Stimulated activated CD8-positive, alpha-beta memory T cell treated with anti-CD3 and anti-CD28 coated beads, Interleukin-12 subunit alpha, Interleukin-12 subunit beta, amount 100 ng/mL, for 24 hours (primary cell): ENCODE measurements at regions not wholly inside any gene's neighbourhood (a gene's known extent, or its start where the extent isn't known, plus 50 kb on each side); places are given as distances from the start of the nearest gene placed in this dataset.
"Not testable (repeated sequence)": the region's sequence is repeated elsewhere in the genome, so short reads cannot be mapped to it uniquely, and the experiment has no call there.

Experiments
- DNase-seq: peaks from one replicate; pipeline ENCODE4 v3.0.0-alpha.2; 2020; ENCODE audit errors: extremely low read depth

GRCh38 chr2:238722181-238722580 is 125.7 kb upstream of the TWIST2 start:
- no peak for DNase-seq

- no peak for DNase-seq
Measured at GRCh38 chr2:238722883-238723282, 125.0 kb upstream of the TWIST2 start.

- not testable (repeated sequence) for DNase-seq
Measured at GRCh38 chr2:238723740-238724320, 124.1 kb upstream of the TWIST2 start.

- DNase-seq: no peak
Measured at GRCh38 chr2:238724728-238725127, 123.2 kb upstream of the TWIST2 start.

- DNase-seq: no peak
Measured at GRCh38 chr2:238725298-238725697, 122.6 kb upstream of the TWIST2 start.

GRCh38 chr2:238726670-238727584 is 121.0 kb upstream of the TWIST2 start:
- no peak for DNase-seq

GRCh38 chr2:238727585-238728329 is 120.1 kb upstream of the TWIST2 start:
- no peak for DNase-seq

GRCh38 chr2:238728330-238729260 is 119.3 kb upstream of the TWIST2 start:
- no peak for DNase-seq

GRCh38 chr2:238729261-238729935 is 118.5 kb upstream of the TWIST2 start:
- DNase-seq: no peak

GRCh38 chr2:238730001-238730669 is 117.8 kb upstream of the TWIST2 start:
- DNase-seq: no peak

GRCh38 chr2:238730881-238731280 is 117.0 kb upstream of the TWIST2 start:
- no peak for DNase-seq

GRCh38 chr2:238731961-238732360 is 115.9 kb upstream of the TWIST2 start:
- no peak for DNase-seq

GRCh38 chr2:238738917-238739316 is 109.0 kb upstream of the TWIST2 start:
- no peak for DNase-seq

GRCh38 chr2:238739668-238740067 is 108.2 kb upstream of the TWIST2 start:
- no peak for DNase-seq

- no peak for DNase-seq
Measured at GRCh38 chr2:238741277-238741676, 106.6 kb upstream of the TWIST2 start.

- no peak for DNase-seq
Measured at GRCh38 chr2:238742066-238742465, 105.8 kb upstream of the TWIST2 start.

- DNase-seq: no peak
Measured at GRCh38 chr2:238742664-238743063, 105.2 kb upstream of the TWIST2 start.

GRCh38 chr2:238743243-238744065 is 104.4 kb upstream of the TWIST2 start:
- no peak for DNase-seq

- DNase-seq: no peak
Measured at GRCh38 chr2:238744951-238745350, 102.9 kb upstream of the TWIST2 start.
